HG03469 (cell line): ENCODE measurements at regions not wholly inside any gene's neighbourhood (a gene's known extent, or its start where the extent isn't known, plus 50 kb on each side); places are given as distances from the start of the nearest gene placed in this dataset.
"Not testable (repeated sequence)": the region's sequence is repeated elsewhere in the genome, so short reads cannot be mapped to it uniquely, and the experiment has no call there.

Experiments
- ATAC-seq: cut with Tn5 transposase; IDR thresholded peaks from one replicate; pipeline ENCODE4 v1.9.1; 2021; ENCODE audit warnings: mild to moderate bottlenecking, moderate library complexity, moderate number of reproducible peaks; ENCODE audit not compliant: unreplicated experiment

DNA sequence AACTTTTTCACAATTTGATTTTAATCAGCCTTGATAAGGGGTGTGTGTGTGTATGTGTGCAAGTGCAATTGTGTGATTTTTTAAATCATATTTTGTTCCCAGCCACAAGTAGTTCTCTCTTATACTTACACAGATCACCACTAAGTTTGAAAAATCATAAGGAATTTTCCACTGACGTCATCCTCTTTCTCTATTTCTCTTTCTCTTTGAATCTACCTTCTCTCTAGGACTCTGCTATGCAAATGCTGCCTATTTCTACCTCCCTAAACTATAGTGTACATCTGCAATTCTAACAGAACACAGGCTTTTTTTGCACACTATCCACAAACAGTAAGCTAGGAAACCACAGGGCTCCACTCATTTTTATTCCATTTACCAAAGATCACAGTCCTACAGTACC, 254.6 kb upstream of the CYLC2 start:
- ATAC-seq = no peak

DNA sequence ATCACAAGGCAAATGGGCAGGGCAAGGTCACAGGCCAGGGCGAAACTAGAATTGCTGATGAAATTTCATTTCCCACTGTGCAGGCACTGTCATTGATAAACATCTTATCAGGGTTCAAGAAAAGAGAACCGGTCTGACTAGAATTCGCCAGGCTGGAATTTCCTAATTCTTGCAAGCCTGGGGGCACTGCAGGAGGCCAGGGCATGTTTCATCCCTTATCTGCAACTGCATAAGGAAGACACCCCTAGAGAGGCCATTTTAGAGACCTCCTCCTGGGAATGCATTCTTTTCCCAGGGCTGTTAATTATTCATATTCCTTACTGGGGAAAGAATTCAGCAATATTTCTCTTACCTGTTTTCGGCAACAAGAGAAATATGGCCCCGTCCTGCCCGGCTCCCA, 266.2 kb upstream of the CYLC2 start:
- ATAC-seq = no peak

DNA sequence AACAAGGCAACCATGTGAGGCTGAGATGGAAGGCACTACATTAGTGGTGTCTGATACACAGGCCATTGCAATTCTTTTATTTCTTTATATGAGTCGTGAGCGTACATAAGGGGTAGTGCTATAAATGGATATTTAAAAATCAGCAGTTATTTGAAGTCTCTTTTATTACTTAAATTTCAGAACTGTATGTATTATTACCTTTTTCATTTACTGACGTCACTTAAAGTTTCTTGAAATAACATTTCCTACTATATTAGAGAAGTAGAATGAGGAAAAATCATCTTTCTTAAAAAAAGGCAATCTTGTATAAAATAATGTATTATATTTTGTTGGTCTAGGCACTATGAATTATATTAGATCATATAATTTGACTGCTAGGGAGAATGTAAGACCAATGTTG, 280.9 kb upstream of the CYLC2 start:
- no peak for ATAC-seq

DNA sequence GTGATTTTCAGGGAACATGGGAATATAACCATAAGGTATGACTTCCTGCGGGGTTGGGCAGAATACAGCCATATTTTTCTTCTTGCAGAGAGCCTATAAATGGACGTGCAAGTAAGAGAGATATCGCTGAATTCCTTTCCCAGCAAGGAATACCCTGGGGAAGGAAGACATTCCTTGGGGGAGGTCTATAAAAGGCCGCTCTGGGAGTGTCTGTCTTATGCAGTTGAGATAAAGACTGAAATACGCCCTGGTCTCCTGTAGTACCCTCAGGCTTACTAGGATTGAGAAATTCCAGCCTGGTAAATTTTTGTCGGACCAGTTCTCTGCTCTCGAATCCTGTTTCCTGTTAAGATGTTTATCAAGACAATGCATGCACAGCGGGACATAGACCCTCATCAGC, 282.2 kb upstream of the CYLC2 start:
- not testable (repeated sequence) for ATAC-seq

DNA sequence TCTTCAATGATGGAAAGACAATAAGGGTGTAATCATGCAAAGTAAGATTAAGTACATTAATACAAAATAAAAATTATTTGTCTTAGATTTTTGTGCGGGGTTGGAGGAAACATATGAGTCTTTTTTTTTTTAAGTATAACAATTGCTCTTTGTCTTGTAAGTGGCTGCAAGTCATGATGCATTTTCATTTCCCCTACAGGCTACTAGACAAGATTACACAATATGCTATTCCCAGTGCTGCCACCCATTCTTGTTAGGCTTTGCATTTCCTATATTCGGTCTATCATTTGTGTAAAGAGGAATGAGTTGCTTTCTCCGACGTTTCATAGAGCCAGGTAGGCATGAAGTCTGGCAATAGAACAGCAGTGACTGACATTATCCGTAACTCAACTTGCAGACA, 294.2 kb upstream of the CYLC2 start:
- ATAC-seq = no peak

DNA sequence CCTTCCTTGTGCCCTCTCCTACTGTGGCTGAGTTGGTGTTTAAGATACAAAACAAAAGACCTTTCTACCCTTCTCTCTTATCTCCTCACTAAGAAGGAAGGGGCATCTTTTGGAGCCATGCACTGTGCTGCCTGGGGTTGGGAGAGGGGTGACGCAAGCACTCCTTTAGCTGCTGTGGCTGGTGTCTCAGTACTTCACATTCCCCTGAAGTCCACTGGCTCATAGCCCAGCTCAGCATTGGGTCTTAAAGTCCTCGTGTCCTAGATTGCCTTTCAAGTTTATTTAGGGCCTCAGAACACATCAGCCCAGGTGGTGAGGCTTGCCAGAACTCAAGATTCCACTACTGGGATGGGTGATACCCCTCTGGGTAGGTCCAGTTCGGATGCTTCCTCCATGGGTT, 325.9 kb upstream of the CYLC2 start:
- no peak for ATAC-seq

DNA sequence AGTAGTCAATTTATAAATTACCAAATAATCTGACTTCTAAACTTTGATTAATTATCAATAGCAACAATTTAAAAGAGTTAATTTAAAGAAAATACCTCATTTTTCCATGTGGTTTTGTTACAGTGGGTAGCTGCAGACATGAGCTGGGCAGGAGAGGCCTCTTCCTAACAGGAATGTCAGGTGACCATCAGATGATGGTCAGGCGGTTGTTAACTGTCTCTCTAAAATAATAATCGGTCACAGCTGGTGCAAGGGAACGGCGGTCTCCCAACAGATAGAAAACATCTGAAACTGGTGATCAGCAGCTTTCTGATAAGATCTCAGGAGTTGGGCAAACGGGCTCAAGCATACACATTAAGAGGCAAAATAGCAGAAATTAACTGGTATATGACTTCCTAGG, 342.7 kb upstream of the CYLC2 start:
- ATAC-seq = no peak

DNA sequence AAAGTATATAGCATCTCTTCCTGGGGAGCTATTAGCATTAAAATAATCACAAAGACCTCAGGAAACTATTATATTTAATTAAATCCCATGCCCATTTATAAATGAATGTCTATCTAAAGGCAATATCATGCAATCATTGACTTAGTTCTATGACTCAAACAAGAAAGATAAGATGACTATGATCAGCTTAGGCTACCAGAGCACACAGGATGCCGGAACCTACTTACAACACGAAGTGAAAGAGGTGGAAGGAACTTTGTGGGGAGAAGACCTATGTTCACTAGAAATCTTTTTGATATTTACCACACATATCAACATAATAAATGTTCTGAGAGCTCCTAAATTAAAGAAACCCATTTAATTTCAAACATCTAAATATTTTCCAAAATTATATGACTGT, 344.2 kb upstream of the CYLC2 start:
- ATAC-seq = no peak

DNA sequence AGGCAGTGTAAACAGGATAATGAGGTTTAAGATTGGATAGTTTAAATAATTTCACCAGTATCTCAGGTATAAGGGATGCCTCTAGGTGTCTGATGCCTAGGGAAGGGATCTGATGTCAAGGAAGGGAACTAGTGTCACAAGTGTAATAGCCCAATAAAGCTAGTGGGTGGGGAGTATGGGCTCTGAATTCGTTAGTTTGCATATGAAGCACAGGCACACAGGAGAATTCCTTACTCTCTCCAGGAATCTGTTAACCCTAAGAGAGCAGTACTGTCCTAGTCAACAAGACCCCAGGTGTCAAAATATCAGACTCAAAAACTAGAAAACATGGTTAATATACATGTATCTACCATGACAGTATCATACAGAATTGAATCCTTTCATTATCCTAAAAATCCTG, 352.5 kb upstream of the CYLC2 start:
- ATAC-seq = no peak

DNA sequence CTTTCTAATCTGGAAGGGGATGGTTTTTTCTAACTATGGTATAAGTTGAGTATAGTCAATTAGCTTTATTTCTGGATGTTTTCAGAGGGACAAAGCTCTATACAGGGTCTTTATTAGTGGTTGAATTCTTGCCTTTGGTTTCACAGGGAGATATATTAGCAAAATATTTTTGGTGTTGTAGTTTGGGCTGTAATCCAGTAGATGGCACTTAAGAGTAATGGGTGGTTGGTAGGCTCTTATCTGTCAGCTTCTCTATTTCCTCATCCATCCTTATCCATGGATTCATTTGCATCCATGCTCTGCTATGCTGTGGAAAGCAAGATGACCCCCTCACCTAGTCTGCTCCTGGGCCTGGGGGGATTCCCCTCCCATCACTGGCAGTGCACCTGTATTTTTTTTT, 363.6 kb upstream of the CYLC2 start:
- no peak for ATAC-seq

DNA sequence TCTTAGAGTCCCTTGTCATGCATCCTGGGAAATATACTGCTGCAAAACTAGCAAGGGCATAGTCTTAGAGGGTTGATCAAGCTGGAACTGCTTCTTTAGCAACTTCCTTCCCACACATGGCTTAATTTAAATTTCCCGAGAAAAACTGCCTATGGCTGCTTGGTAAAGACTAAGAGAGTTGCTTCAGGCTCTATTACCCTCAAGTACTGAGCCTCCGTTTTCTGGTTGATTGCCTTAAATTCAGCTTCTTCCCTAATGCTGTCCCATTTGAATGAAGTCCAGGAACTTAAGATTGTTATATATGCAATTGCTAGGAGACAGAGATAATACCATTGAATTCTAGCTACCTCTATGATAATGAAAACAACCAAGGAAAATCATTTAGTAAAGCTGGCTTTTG, 385.7 kb upstream of the CYLC2 start:
- ATAC-seq = no peak

DNA sequence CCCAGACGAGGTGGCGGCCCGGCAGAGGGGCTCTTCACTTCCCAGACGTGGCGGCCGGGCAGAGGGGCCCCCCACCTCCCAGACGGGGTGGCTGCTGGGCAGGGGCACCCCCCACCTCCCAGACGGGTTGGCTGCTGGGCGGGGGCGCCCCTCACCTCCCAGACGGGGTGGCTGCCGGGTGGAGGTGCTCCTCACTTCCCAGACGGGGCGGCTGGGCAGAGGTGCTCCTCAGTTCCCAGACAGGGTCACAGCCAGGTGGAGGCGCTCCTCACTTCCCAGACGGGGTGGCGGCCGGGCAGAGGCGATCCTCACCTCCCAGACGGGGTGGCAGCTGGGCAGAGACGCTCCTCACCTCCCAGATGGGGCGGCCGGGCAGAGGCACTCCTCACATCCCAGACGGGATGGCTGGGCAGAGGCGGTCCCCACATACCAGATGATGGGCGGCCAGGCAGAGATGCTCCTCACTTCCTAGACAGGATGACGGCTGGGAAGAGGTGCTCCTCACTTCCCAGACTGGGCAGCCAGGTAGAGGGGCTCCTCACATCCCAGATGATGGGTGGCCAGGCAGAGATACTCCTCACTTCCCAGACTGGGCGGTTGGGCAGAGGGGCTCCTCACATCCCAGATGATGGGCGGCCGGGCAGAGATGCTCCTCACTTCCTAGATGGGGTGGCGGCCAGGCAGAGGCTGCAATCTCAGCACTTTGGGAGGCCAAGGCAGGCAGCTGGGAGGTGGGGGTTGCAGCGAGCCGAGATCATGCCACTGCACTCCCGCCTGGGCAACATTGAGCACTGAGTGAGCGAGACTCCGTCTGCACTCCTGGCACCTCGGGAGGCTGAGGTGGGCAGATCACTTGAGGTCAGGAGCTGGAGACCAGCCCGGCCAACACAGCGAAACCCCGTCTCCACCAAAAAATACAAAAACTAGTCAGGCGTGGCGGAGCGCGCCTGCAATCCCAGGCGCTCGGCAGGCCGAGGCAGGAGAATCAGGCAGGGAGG, 391.6 kb upstream of the CYLC2 start:
- ATAC-seq = not testable (repeated sequence)

DNA sequence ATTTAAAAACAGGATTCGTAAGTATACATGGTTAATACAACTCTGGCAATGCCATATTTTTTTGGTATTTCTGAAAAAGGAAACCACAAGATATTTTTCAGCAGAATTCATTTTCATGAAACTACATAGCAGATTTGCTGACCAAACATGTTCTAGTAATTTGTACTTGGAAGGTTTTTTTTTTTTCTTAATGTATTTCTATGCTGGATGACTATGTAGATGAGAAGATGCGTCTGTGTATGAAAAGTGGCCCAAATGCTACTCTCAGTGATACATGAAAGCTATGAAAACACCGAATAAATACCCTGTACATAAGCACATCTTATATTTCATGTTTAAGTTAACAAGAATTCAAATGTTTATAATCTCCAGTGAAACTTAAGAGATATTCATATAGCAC, 400.9 kb upstream of the CYLC2 start:
- no peak for ATAC-seq

DNA sequence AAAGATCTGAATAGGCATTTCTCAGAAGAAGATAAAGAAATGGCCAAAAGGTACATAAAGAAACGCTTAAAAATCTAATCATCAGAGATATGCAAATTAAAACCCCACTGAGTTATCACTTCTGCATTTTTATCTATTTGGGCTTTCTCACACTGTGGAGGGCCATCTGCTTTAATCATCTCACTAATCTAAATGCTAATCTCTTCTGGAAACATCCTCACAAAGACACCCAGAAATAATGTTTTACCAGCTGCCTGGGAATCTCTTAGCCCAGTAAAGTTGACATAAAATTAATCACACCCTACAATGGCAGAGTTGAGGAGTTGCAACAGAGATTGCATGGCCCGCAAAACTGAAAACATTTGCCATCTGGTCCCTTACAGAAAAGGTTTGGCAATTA, 407.9 kb upstream of the CYLC2 start:
- no peak for ATAC-seq

DNA sequence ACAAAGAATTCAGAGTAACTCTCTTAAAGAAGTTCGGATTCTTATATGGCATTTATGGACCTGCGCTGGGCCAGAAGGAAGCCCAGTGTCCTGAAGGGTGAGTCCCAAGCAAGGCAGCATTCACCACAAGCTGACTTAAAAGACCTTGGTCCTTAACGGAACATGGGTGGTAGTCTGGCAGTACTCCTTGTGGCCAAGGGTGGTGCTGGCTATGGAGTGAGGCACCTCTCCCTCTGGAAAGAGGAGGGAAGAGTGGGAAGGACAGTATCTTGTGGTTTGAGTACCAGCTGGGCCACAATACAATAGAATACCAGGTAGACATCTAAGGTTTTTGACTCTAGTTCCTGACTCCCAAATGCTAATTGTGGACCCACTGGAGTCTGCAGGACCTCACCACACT, 425.7 kb upstream of the CYLC2 start:
- no peak for ATAC-seq

DNA sequence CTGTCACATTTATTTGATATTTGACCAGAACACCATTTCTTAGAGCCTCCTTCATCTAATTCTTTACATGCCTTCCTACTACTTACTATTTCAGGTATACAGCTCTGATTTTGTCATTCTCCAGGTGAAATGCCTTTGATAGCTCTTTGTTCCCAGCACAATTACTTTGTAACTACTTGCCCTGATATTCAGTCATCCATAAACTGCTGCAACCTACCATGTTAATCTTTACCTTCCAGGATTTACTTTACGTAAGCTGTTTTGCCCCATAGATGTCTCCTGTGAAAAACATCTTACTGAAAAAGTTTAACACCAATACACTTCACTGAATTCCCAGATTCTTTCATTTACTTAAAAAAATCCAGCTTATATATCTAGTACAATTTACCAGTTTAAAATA, 443.8 kb upstream of the CYLC2 start:
- no peak for ATAC-seq

DNA sequence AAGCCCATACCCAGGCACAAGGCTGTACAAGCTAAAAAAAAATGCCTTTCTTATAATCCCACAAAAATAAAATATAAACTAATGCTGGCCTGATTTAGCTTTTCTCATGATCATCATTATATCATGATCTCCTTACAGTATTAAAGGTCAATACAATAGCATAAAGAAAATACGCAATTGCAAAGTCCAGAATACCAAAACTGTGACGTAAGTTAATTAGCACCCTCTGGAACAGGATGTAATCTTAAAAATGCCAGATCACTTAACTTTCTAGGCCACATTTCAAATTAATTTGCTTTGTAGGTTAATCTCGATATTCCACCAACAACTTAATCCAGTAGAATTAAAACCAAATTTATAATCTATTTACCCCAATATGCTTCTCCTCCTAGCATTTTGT, 444.2 kb upstream of the CYLC2 start:
- ATAC-seq = no peak

DNA sequence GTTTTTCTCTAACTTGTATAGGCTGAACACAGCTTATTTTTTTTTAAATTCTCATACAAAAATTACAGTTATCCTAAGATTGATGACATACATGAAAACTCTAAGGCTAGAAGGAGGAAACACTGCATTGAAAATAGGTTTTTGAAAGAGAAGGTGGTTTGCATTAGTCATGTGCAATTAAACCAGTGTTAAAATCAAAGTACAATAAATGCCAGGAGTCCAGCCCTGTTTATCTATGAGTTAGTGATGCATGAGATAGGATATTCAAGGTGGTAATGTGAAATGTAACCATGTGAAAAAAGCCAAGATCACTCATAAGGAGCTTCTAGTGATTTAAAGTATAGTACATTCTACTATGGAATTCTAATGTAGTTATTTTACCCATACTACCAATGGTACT, 444.9 kb upstream of the CYLC2 start:
- ATAC-seq = no peak

DNA sequence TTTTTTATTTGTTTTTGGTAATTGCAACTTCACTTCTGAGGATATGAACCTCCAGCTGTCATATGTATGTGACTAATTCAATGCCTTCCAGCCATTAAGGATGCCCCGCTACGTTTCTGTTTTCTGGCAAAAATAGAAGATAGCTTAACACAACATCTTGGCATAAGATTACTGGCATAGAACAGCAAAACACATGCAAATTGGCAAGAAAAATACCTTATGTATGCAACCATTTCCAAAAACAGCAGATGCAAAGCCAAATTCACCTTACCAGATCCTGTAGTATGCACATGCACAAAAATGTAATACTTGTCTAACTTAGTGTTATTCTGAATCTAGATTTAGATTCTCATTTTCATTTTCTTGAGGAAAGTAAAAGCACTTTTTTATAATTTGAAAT, 461.1 kb upstream of the CYLC2 start:
- no peak for ATAC-seq

DNA sequence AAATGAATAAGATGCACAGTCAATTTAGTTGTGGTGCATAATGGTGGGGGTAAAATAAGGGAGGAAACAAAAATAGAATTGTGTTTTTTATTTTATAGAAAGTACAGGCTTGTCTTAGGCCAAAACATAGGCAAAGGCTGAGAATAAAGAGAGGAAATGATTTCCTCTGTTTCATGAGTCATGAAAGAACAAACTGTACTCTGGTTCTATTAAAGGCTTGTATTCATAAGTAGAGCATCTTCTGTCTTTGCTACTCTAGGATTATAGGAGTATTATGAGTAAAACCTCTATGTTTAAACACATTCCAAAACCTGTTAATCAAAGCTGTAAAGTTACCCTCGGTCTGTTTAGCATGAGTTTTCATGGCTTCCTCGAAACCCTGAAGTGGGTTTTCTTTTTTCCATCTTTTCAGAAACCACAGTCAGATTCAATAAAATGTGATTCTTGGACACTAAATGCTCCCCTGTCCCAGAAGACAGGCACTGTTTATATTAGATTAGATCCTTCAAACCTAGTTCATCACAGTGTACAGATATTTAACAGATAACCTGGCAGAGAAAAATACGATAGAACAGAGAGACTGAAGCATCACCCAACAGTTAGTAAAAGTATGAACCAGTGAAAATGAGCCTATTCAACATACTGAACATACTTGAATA, 473.9 kb upstream of the CYLC2 start:
- ATAC-seq = no peak

DNA sequence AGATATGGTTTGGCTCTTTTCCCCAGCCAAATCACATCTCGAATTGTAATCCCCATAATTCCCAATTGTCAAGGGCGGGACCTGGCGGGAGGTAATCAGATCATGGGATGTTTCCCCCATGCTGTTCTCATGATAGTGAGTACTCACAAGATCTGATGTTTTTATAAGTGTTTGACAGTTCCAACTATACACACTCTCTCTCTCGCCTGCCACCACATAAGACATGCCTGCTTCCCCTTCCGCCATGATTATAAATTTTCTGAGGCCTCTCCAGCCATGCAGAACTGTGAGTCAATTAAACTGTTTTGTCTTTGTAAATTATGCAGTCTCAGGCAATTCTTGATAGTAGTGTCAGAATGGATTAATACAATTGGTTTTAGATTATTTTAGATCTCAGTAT, 475.7 kb upstream of the CYLC2 start:
- no peak for ATAC-seq

DNA sequence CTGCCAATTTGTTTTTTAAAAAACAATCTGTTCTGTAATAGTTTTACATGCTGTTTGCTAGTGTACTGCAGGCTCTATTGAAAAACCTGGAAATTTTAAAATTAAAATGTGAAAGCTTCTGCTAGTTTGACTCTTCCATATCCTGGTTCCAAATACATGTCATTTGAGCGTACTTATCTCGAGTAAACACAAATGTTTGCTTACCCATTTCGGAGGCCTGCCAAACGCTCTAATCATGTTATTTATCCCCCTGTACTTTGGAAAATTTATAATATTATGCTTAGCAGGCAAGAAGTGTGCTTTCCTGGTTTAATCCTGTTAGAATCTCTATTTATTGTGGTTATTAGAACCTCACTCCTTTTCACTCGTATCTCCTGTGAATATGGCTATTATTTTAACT, 476.8 kb upstream of the CYLC2 start:
- ATAC-seq = no peak
